Epithelial cell of esophagus (primary cell): ENCODE measurements at regions not wholly inside any gene's neighbourhood (a gene's known extent, or its start where the extent isn't known, plus 50 kb on each side); places are given as distances from the start of the nearest gene placed in this dataset.

Source experiments
- DNase-seq: peaks from one replicate; pipeline ENCODE4 v3.0.0; 2010; ENCODE audit warnings: low read depth
- H3K4me3 ChIP-seq: 2 replicates; pipeline ENCODE4 v1.5.1; 2011; ENCODE audit warnings: mild to moderate bottlenecking, low read length, control low read depth
- TF ChIP-seq, protein P1 (sequence below): IDR thresholded peaks from 2 replicates; pipeline ENCODE4 v1.5.1; 2011; ENCODE audit warnings: low read depth, mild to moderate bottlenecking, low read length, control low read depth, inconsistent platforms; ENCODE audit not compliant: insufficient read depth; ENCODE audit errors: missing control alignments

DNA sequence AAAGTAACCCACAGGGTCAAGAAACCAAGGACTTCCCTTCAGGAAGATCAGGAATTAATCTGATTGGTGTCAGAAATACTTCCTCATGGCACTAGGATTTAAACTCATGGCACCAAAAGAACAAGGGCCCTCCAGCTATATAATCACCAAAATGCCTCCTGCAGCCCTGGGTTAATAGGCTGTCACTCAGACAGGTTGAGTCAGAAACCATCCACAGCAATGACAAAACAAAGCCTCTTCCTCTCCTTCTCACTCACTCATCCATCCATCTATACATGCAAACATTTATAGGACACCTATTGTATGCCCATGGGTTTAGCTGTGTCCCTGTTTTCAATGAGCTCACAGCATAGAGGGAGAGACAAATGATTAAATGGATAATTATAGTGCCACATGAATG, 62.5 kb upstream of the SPOCK1 start:
- H3K4me3 ChIP-seq: no peak overlapping the region
- TF ChIP-seq, protein P1, sequence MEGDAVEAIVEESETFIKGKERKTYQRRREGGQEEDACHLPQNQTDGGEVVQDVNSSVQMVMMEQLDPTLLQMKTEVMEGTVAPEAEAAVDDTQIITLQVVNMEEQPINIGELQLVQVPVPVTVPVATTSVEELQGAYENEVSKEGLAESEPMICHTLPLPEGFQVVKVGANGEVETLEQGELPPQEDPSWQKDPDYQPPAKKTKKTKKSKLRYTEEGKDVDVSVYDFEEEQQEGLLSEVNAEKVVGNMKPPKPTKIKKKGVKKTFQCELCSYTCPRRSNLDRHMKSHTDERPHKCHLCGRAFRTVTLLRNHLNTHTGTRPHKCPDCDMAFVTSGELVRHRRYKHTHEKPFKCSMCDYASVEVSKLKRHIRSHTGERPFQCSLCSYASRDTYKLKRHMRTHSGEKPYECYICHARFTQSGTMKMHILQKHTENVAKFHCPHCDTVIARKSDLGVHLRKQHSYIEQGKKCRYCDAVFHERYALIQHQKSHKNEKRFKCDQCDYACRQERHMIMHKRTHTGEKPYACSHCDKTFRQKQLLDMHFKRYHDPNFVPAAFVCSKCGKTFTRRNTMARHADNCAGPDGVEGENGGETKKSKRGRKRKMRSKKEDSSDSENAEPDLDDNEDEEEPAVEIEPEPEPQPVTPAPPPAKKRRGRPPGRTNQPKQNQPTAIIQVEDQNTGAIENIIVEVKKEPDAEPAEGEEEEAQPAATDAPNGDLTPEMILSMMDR: no peak
- DNase-seq: peak; percentile 55

DNA sequence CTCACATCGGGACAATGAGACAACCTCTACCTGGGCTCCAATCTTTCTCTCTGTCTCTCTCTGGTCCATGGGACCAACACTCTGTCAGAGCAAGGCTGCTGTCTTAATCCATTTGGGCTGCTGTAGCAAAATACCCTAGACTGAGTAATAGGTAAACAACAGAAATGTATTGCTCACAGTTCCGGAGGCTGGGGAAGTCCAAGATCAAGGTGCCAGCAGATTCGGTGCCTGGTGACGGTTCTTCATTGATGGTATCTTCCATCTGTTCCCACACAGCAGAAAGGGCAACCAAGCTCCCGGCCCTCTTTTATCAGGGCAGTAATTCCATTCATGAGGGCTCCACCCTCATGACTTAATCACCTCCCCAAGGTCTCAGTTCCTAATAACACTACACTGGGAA, 61.3 kb upstream of the SPOCK1 start:
- H3K4me3 ChIP-seq: no peak overlapping the region
- TF ChIP-seq, protein P1: no peak
- DNase-seq: peak; percentile 74
